GM13976 (cell line): ENCODE measurements at regions not wholly inside any gene's neighbourhood (a gene's known extent, or its start where the extent isn't known, plus 50 kb on each side); places are given as distances from the start of the nearest gene placed in this dataset.
A peak's percentile ranks its signal among the peaks of the same experiment; 100 is the strongest.
"Not testable (repeated sequence)": the region's sequence is repeated elsewhere in the genome, so short reads cannot be mapped to it uniquely, and the experiment has no call there.

ENCODE experiments used
- DNase-seq: peaks from one replicate; pipeline ENCODE4 v3.0.0; 2012; ENCODE audit warnings: low spot score
- CTCF ChIP-seq: IDR thresholded peaks from 2 replicates; pipeline ENCODE4 v1.5.1; 2012; ENCODE audit warnings: borderline replicate concordance, mild to moderate bottlenecking; ENCODE audit not compliant: insufficient read depth; ENCODE audit errors: extremely low read depth, missing control alignments, control extremely low read depth
- in situ Hi-C: fragments of 300-500 bp; cut with MboI; formaldehyde crosslinking; loops from one replicate; pipeline ENCODE4 v1.12.0; 2022; ENCODE audit warnings: low sequenced_read_pairs, mixed read lengths, inconsistent platforms; ENCODE audit not compliant: unreplicated experiment

- no peak for TF ChIP-seq CTCF
- in situ Hi-C loops, result no loop called here
- DNase-seq, result no peak
Observed at GRCh38 chr20:25991756-25992130, 295.1 kb upstream of the ZNF337 start.

- in situ Hi-C loops, result no loop called here
- DNase-seq, result no peak
- TF ChIP-seq CTCF, result no peak
Observed at GRCh38 chr20:25991051-25991755, 294.6 kb upstream of the ZNF337 start.

- in situ Hi-C loops, DNase-seq: not testable (repeated sequence)
Observed at GRCh38 chr20:25989686-25990085, 293.0 kb upstream of the ZNF337 start.

- no peak for DNase-seq
- TF ChIP-seq CTCF, result no peak
- in situ Hi-C loops, result no loop called here
Observed at GRCh38 chr20:25989196-25989595, 292.5 kb upstream of the ZNF337 start.

- DNase-seq, in situ Hi-C loops: not testable (repeated sequence)
Observed at GRCh38 chr20:25987928-25988560, 291.4 kb upstream of the ZNF337 start.

- no peak for TF ChIP-seq CTCF
- in situ Hi-C loops, result no loop called here
- peak; percentile 50 for DNase-seq
Observed at GRCh38 chr20:25987073-25987927, 290.6 kb upstream of the ZNF337 start.

GRCh38 chr20:25985597-25985996, 288.9 kb upstream of the ZNF337 start:
- no peak for DNase-seq
- TF ChIP-seq CTCF, result no peak
- in situ Hi-C loops, result no loop called here
